PC-9 (cell line): ENCODE measurements at regions not wholly inside any gene's neighbourhood (a gene's known extent, or its start where the extent isn't known, plus 50 kb on each side); places are given as distances from the start of the nearest gene placed in this dataset.
"Not testable (repeated sequence)": the region's sequence is repeated elsewhere in the genome, so short reads cannot be mapped to it uniquely, and the experiment has no call there.

ENCODE experiments used
- CTCF ChIP-seq: fragments of 200-600 bp; sonication (generic); conservative IDR thresholded peaks from 2 replicates; pipeline ENCODE4 v1.6.1; 2017; ENCODE audit warnings: mixed run types, antibody characterized with exemption, mild to moderate bottlenecking, moderate library complexity
- EZH2 ChIP-seq: fragments of 200-600 bp; sonication (generic); IDR thresholded peaks from 2 replicates; pipeline ENCODE4 v1.8.0; 2017; ENCODE audit warnings: antibody characterized with exemption, low read depth

- not testable (repeated sequence) for TF ChIP-seq CTCF, EZH2
These were observed 108.2 kb upstream of the SPDYE9 start for GRCh38 chr7:73193991-73194390.
